ENCODE measurements at regions not wholly inside any gene's neighbourhood (a gene's known extent, or its start where the extent isn't known, plus 50 kb on each side); places are given as distances from the start of the nearest gene placed in this dataset.

DNA sequence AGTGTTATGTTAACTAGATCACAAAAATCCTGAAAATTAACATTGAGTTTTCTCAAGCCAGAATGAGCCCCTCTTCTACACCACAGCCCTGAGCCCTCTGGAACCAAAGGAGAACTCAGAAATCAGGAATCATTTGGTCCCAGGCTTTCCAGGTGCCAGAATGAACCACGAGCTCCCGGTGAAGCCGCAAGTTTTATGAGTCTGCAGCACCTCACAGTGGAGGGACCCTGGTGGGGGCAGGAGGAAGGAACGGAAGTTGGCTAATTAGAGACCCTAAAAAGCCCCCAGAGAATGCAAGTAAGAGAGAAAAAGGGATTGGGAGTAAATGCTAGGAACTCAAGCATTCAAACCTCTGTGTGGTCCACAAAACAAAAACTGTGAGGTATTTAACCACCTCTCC is 52.9 kb upstream of the BCL2L14 start:
- H3K27ac ChIP-seq (ENCODE audit: low read depth in 1 of 2, low read length in 2 of 2): no peak overlapping the region
- no peak for ATAC-seq (ENCODE audit: low FRiP score)
- no peaks in the 10 kb centered on the region for H3K4me1 ChIP-seq (ENCODE audit: control insufficient read depth in 1 of 2, insufficient read depth in 2 of 2, low read length in 2 of 2)
- H3K36me3 ChIP-seq (ENCODE audit: control insufficient read depth in 1 of 2, insufficient read depth in 2 of 2, low read length in 1 of 2): no peaks in the 10 kb centered on the region
- intact Hi-C loops (cut with DNase I): no loop called here
- no peaks in the 10 kb centered on the region for H3K27me3 ChIP-seq (ENCODE audit: control insufficient read depth in 1 of 2, insufficient read depth in 2 of 2, low read length in 1 of 2)
- H3K9me3 ChIP-seq (ENCODE audit: control insufficient read depth, low read length): no peaks in the 10 kb centered on the region
- H3K4me3 ChIP-seq (ENCODE audit: low read length in 2 of 2): no peak overlapping the region
- 71% methylated on average over 4 of the region's 4 CpGs for WGBS, 2 donors
- no peak for DNase-seq

DNA sequence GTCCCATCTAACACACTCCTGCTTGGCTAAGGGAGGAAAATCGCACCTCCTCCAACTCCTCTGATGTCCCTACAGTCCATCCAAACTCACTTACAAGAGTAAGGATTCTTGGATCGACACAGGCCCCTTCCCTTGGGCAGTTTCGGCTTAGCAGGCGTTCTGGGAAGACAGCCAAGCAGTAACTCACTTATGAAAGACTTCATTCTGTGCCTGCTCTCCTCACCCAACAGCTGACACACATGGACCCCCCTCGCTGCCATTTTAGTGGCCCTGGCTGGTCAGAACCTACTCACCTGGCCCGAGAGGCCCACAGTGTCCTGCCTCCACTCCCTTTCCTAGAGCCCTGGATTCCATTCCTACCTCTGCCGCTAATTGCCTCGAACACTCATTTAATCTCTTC is 52.3 kb upstream of the BCL2L14 start:
- no peak for ATAC-seq (ENCODE audit: low FRiP score)
- no peaks in the 10 kb centered on the region for H3K27me3 ChIP-seq (ENCODE audit: control insufficient read depth in 1 of 2, insufficient read depth in 2 of 2, low read length in 1 of 2)
- no peak overlapping the region for H3K4me3 ChIP-seq (ENCODE audit: low read length in 2 of 2)
- H3K4me1 ChIP-seq (ENCODE audit: control insufficient read depth in 1 of 2, insufficient read depth in 2 of 2, low read length in 2 of 2): no peaks in the 10 kb centered on the region
- DNase-seq: no peak
- H3K27ac ChIP-seq (ENCODE audit: low read depth in 1 of 2, low read length in 2 of 2): no peak overlapping the region
- 61 to 67% methylated on average over 8 of the region's 8 CpGs for WGBS, 2 donors
- intact Hi-C loops (cut with DNase I): no loop called here
- H3K9me3 ChIP-seq (ENCODE audit: control insufficient read depth, low read length): no peaks in the 10 kb centered on the region
- H3K36me3 ChIP-seq (ENCODE audit: control insufficient read depth in 1 of 2, insufficient read depth in 2 of 2, low read length in 1 of 2): no peaks in the 10 kb centered on the region

DNA sequence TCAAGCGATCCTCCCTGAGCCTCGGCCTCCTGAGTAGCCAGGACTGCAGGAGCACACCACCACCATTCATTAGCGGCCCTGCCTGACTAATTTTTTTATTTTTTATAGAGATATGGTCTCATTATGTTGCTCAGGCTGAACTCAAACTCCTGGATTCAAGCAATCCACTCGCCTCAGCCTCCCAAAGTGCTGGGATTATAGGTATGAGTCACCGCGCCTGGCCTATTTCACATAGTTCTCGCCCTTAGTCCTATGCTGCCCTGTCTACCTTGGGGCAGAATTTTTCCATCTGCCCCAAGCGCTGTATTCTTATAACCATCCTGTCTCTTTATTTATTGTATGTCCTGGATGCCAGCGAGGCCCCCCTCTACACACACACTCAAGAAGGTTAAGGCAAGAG is 50.9 kb upstream of the BCL2L14 start:
- Histone ChIP-seq H3K4me1 (ENCODE audit: control insufficient read depth in 1 of 2, insufficient read depth in 2 of 2, low read length in 2 of 2) (no peaks in the 10 kb centered on the region), H3K27ac (ENCODE audit: low read depth in 1 of 2, low read length in 2 of 2) (no peak overlapping the region), H3K4me3 (ENCODE audit: low read length in 2 of 2) (no peak overlapping the region), H3K27me3 (ENCODE audit: control insufficient read depth in 1 of 2, insufficient read depth in 2 of 2, low read length in 1 of 2) (no peaks in the 10 kb centered on the region), H3K9me3 (ENCODE audit: control insufficient read depth, low read length) (no peaks in the 10 kb centered on the region), H3K36me3 (ENCODE audit: control insufficient read depth in 1 of 2, insufficient read depth in 2 of 2, low read length in 1 of 2) (no peaks in the 10 kb centered on the region)
- WGBS, 2 donors: 98 to 99% methylated on average over 9 of the region's 9 CpGs
- no peak for DNase-seq
- ATAC-seq (ENCODE audit: low FRiP score): no peak
- intact Hi-C loops (cut with DNase I): no loop called here

DNA sequence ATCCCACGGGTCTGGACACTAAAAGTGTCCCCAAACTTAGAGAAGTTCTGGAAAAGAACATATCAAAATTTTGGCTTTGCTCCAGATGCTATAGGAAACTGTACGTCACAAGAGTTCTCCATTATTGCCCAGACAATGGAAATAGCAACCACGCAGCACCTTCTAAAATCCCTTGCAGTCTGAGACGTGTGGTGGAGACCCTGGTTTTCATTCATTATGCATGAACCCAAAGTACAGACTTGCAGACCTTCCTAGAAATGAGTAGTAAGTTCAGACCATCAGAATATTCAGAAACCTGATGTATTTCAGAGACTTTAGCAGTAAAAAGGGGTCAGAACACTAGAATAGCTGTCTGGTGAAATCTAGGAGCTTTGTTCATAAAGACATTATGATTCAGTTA is 50.0 kb upstream of the BCL2L14 start:
- H3K36me3 ChIP-seq (ENCODE audit: control insufficient read depth in 1 of 2, insufficient read depth in 2 of 2, low read length in 1 of 2): no peaks in the 10 kb centered on the region
- H3K27me3 ChIP-seq (ENCODE audit: control insufficient read depth in 1 of 2, insufficient read depth in 2 of 2, low read length in 1 of 2): no peaks in the 10 kb centered on the region
- DNase-seq: no peak
- no peaks in the 10 kb centered on the region for H3K4me1 ChIP-seq (ENCODE audit: control insufficient read depth in 1 of 2, insufficient read depth in 2 of 2, low read length in 2 of 2)
- intact Hi-C loops (cut with DNase I): no loop called here
- 71 to 83% methylated on average over 4 of the region's 4 CpGs for WGBS, 2 donors
- ATAC-seq (ENCODE audit: low FRiP score): no peak
- H3K27ac ChIP-seq (ENCODE audit: low read depth in 1 of 2, low read length in 2 of 2): no peak overlapping the region
- H3K9me3 ChIP-seq (ENCODE audit: control insufficient read depth, low read length): no peaks in the 10 kb centered on the region
- H3K4me3 ChIP-seq (ENCODE audit: low read length in 2 of 2): no peak overlapping the region

All from aorta (tissue), 5 donors.